ENCODE measurements at regions not wholly inside any gene's neighbourhood (a gene's known extent, or its start where the extent isn't known, plus 50 kb on each side); places are given as distances from the start of the nearest gene placed in this dataset.

DNA sequence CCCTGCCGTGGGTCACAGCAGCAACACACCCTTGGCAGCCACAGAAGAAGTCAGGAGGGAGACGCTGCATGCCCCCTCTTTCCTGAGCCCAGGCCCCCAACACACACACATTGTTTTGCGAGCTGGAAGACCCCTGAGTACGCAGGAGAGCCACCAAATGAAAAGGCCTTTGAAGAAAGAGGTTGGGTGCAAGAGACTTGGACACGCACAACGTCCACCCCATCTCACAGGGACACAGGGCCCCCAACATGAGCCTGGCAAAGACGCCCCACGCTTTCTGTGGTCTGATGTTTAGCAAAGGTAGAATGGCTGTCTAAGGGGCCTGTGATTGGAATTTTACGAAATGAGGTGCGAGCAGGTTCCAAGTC is 185.0 kb downstream of the TTLL2 start:
- no peaks in the 10 kb centered on the region for H3K9me3 Mint-ChIP-seq
- no peak for DNase-seq (ENCODE audit: low read depth, low spot score)
- H3K4me1 Mint-ChIP-seq: peaks cover 25% of the 10 kb centered on the region
- no peaks in the 10 kb centered on the region for H3K36me3 Mint-ChIP-seq (ENCODE audit: low read depth)
- H3K27me3 Mint-ChIP-seq (ENCODE audit: low read depth): peaks cover 2% of the 10 kb centered on the region
- H3K4me3 Mint-ChIP-seq: no peak overlapping the region
- H3K27ac Mint-ChIP-seq (ENCODE audit: unreplicated experiment): no peak overlapping the region
- TF ChIP-seq, protein P1, sequence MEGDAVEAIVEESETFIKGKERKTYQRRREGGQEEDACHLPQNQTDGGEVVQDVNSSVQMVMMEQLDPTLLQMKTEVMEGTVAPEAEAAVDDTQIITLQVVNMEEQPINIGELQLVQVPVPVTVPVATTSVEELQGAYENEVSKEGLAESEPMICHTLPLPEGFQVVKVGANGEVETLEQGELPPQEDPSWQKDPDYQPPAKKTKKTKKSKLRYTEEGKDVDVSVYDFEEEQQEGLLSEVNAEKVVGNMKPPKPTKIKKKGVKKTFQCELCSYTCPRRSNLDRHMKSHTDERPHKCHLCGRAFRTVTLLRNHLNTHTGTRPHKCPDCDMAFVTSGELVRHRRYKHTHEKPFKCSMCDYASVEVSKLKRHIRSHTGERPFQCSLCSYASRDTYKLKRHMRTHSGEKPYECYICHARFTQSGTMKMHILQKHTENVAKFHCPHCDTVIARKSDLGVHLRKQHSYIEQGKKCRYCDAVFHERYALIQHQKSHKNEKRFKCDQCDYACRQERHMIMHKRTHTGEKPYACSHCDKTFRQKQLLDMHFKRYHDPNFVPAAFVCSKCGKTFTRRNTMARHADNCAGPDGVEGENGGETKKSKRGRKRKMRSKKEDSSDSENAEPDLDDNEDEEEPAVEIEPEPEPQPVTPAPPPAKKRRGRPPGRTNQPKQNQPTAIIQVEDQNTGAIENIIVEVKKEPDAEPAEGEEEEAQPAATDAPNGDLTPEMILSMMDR (conservative IDR thresholded peaks at IDR 0.05): no peak

DNA sequence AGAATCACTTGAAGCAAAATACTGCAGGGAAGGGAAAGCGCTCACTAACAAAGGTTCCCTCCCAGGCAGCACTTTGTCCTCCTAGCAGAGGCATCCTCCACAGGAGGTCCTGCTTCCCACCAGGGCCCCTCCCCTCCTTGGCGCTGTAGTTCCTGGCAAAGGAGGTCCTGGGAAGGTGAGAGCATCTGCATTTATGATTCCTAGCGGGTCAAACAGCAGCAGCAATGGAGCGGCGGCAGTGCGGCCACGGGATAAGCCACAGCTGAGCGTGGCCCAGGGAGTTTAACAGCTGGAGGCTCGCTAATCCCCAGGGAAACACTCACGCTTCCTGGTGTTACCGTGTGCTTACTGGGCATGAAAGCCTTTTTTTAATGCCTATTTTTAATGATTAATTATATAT is 185.8 kb downstream of the TTLL2 start:
- Mint-ChIP-seq H3K9me3 (no peaks in the 10 kb centered on the region), H3K27ac (ENCODE audit: unreplicated experiment) (no peak overlapping the region), H3K27me3 (ENCODE audit: low read depth) (peaks cover 2% of the 10 kb centered on the region), H3K4me1 (peaks cover 25% of the 10 kb centered on the region), H3K36me3 (ENCODE audit: low read depth) (no peaks in the 10 kb centered on the region), H3K4me3 (no peak overlapping the region)
- DNase-seq (ENCODE audit: low read depth, low spot score): no peak
- TF ChIP-seq, protein P1 (conservative IDR thresholded peaks at IDR 0.05): no peak

DNA sequence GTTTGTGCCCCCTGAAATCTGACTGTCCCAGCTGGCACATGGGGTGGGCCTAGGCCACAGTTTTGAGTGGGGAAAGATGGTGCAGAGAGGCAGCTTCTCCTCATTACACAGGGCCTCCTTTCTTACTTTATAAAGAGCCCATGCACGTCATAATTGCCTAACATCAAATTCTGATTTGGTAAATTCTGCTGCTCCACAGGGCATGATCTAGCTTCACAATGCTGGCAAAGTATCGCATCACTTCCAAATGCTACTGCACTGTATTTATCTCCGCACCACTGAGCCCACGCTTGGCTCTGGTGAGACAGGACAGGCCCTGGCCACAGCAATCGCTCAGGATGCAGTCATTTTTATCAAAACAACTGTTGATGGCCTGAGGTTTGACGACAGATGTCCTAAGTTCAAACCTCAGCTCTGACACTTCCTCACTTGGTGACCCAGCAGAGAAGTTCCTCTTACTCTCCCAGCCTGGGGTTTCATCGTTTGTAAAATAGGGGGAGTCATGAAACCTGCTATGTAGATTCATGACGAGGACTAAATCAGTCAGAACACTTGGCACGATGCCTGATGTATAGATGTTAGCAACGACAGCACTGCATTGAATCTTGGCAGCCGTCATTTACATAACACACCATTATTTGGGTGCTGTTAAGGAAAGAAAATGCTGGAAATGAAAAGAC is 187.9 kb downstream of the TTLL2 start:
- H3K9me3 Mint-ChIP-seq: no peaks in the 10 kb centered on the region
- no peak for DNase-seq (ENCODE audit: low read depth, low spot score)
- H3K4me3 Mint-ChIP-seq: no peak overlapping the region
- peaks cover 19% of the 10 kb centered on the region for H3K4me1 Mint-ChIP-seq
- no peaks in the 10 kb centered on the region for H3K36me3 Mint-ChIP-seq (ENCODE audit: low read depth)
- peak overlapping the region; percentile 37 for H3K27ac Mint-ChIP-seq (ENCODE audit: unreplicated experiment)
- peaks cover 2% of the 10 kb centered on the region for H3K27me3 Mint-ChIP-seq (ENCODE audit: low read depth)
- TF ChIP-seq, protein P1 (conservative IDR thresholded peaks at IDR 0.05): no peak

DNA sequence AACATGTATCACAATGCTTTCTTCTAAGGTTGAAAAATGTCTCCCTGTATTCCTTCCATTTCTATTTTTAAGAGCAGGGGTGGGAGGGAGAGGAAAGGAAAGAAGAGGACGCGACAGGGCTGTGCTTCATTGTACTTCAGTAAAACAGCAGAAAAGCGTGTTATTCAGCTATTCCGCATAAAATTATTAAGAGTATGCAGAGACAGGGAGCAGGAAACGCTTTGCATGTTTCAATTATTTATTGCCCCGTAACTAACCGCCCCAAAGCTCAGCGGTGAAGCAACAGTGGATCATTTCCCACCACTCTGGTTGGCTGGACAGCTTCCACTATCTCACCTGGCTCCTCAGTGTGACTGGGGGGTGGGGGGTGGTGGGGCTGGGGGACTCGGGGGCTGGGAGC is 188.9 kb downstream of the TTLL2 start:
- H3K4me3 Mint-ChIP-seq: no peak overlapping the region
- TF ChIP-seq, protein P1 (conservative IDR thresholded peaks at IDR 0.05): no peak
- H3K27me3 Mint-ChIP-seq (ENCODE audit: low read depth): peaks cover 2% of the 10 kb centered on the region
- H3K4me1 Mint-ChIP-seq: peaks cover 19% of the 10 kb centered on the region
- DNase-seq (ENCODE audit: low read depth, low spot score): no peak
- no peak overlapping the region for H3K27ac Mint-ChIP-seq (ENCODE audit: unreplicated experiment)
- peaks cover 3% of the 10 kb centered on the region for H3K9me3 Mint-ChIP-seq
- no peaks in the 10 kb centered on the region for H3K36me3 Mint-ChIP-seq (ENCODE audit: low read depth)

DNA sequence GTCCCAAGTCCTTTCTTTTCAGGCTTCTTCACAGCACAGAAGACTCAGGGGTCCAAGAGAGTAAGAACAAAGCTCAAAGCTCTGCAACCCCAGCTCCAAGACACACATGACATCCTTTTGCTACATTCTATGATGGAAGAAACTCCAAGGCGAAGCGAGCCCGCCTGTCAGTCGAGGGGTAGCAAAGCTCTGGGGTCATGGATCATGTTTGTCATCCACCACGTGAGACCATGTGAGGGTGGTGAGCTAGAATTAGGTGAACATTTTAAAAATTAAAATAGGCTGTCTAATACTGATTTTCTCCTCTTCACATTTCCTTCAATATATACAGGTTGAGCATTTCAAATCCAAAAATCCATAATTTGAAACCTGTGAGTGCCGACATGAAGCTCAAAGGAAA is 189.6 kb downstream of the TTLL2 start:
- no peaks in the 10 kb centered on the region for H3K36me3 Mint-ChIP-seq (ENCODE audit: low read depth)
- DNase-seq (ENCODE audit: low read depth, low spot score): no peak
- no peaks in the 10 kb centered on the region for H3K27me3 Mint-ChIP-seq (ENCODE audit: low read depth)
- H3K4me3 Mint-ChIP-seq: no peak overlapping the region
- H3K9me3 Mint-ChIP-seq: peaks cover 3% of the 10 kb centered on the region
- peaks cover 19% of the 10 kb centered on the region for H3K4me1 Mint-ChIP-seq
- H3K27ac Mint-ChIP-seq (ENCODE audit: unreplicated experiment): no peak overlapping the region
- TF ChIP-seq, protein P1 (conservative IDR thresholded peaks at IDR 0.05): no peak

All from neural crest cell (in vitro differentiated cells).